ENCODE measurements at regions not wholly inside any gene's neighbourhood (a gene's known extent, or its start where the extent isn't known, plus 50 kb on each side); places are given as distances from the start of the nearest gene placed in this dataset.

DNA sequence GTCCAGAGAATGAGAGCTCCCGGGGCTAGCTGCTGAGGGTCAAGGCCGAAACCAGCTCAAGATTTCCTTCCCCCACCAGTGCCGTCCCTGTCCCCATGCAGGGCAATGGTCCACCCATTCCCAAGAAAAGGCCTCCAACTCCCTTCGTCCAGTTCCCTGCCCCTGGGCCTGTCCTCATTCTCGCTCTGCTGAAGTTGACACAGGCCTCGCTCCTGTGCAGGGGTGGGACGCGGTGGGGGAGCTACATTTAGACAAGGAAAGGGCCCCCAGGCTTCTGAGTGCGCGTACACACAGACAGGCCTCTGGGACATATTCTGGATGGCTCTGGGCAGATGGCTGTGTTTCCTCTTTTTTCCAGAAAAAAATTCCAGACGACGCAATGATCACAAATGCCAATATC is 188.3 kb downstream of the ETS2 start:
- Histone ChIP-seq H3K4me2 (ENCODE audit: insufficient read depth, low read length, poor library complexity, severe bottlenecking) (no peak overlapping the region), H3K27ac (replicated peaks; ENCODE audit: low read length) (no peak overlapping the region), H2BK120ac (ENCODE audit: low read depth, low read length) (no peak overlapping the region), H3K4me3 (ENCODE audit: low read length in 2 of 2) (no peak overlapping the region), H3K4me1 (ENCODE audit: control insufficient read depth in 2 of 2, insufficient read depth in 1 of 2, low read depth in 1 of 2, low read length in 2 of 2) (peaks cover 20 to 28% of the 10 kb centered on the region in 2 donors), H3K27me3 (ENCODE audit: control insufficient read depth in 3 of 3, insufficient read depth in 3 of 3, low read depth in 1 of 3, low read length in 3 of 3) (no peaks in the 10 kb centered on the region), H2BK5ac (ENCODE audit: low read length) (no peak overlapping the region), H3K23ac (ENCODE audit: low read depth, low read length, poor library complexity) (no peak overlapping the region), H4K8ac (ENCODE audit: low read depth, low read length) (peak overlapping the region; percentile 77), H3K79me1 (ENCODE audit: low read depth, low read length) (no peaks in the 10 kb centered on the region), H3K9ac (ENCODE audit: low read depth, low read length, poor library complexity) (no peak overlapping the region), H3K14ac (ENCODE audit: low read length) (no peak overlapping the region), H2BK12ac (ENCODE audit: low read length) (no peak overlapping the region), H2AK5ac (ENCODE audit: low read depth, low read length) (peak overlapping the region; percentile 47), H3K9me3 (replicated peaks in 1 of 2; ENCODE audit: control insufficient read depth in 2 of 2, insufficient read depth in 1 of 2, low read depth in 1 of 2, low read length in 2 of 2) (no peaks in the 10 kb centered on the region), H3K18ac (ENCODE audit: low read length) (peak overlapping the region; percentile 84), H2BK15ac (ENCODE audit: low read length) (peak overlapping the region; percentile 24), H3K4ac (ENCODE audit: low read length) (no peak overlapping the region), H3K36me3 (replicated peaks in 1 of 2; ENCODE audit: control insufficient read depth in 2 of 2, insufficient read depth in 2 of 2, low read length in 2 of 2) (no peaks in the 10 kb centered on the region), H4K91ac (ENCODE audit: low read depth, low read length, poor library complexity) (no peak overlapping the region), H2AFZ (ENCODE audit: low read length) (no peak overlapping the region)
- DNase-seq (ENCODE audit: low spot score): no peak
- WGBS, 2 donors (ENCODE audit: extremely low coverage in 2 of 2, insufficient read length in 2 of 2, insufficient replicate concordance in 1 of 2): no CpG with 5 or more reads among the region's 12 CpGs

DNA sequence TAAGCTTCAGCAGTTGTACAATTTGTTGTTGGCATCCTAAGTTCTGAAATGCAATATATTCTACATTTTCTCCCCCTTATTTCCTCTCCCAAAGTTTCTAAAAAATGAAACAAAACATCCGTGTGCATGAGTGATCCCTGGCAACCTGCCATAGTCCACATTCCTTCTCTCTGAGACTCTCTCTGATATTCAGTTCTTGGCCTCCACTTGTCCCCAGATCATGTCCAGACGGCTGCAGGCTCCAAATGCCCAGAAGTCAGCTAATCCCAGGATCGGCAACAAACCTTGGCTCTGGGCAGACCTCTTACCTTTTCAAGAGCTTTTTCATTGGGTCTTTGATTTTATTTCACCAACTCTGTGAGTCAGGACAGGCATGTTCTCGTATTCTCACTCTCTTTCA is 187.8 kb downstream of the ETS2 start:
- Histone ChIP-seq H4K8ac (ENCODE audit: low read depth, low read length) (no peak overlapping the region), H3K9me3 (replicated peaks in 1 of 2; ENCODE audit: control insufficient read depth in 2 of 2, insufficient read depth in 1 of 2, low read depth in 1 of 2, low read length in 2 of 2) (no peaks in the 10 kb centered on the region), H3K14ac (ENCODE audit: low read length) (no peak overlapping the region), H3K27me3 (ENCODE audit: control insufficient read depth in 3 of 3, insufficient read depth in 3 of 3, low read depth in 1 of 3, low read length in 3 of 3) (no peaks in the 10 kb centered on the region), H3K4me1 (ENCODE audit: control insufficient read depth in 2 of 2, insufficient read depth in 1 of 2, low read depth in 1 of 2, low read length in 2 of 2) (peaks cover 23 to 31% of the 10 kb centered on the region in 2 donors), H3K4me3 (ENCODE audit: low read length in 2 of 2) (no peak overlapping the region), H3K23ac (ENCODE audit: low read depth, low read length, poor library complexity) (no peak overlapping the region), H3K9ac (ENCODE audit: low read depth, low read length, poor library complexity) (no peak overlapping the region), H2AK5ac (ENCODE audit: low read depth, low read length) (peak overlapping the region; percentile 47), H2BK12ac (ENCODE audit: low read length) (no peak overlapping the region), H3K18ac (ENCODE audit: low read length) (no peak overlapping the region), H2AFZ (ENCODE audit: low read length) (no peak overlapping the region), H3K4ac (ENCODE audit: low read length) (no peak overlapping the region), H3K4me2 (ENCODE audit: insufficient read depth, low read length, poor library complexity, severe bottlenecking) (no peak overlapping the region), H2BK120ac (ENCODE audit: low read depth, low read length) (no peak overlapping the region), H4K91ac (ENCODE audit: low read depth, low read length, poor library complexity) (no peak overlapping the region), H3K36me3 (replicated peaks in 1 of 2; ENCODE audit: control insufficient read depth in 2 of 2, insufficient read depth in 2 of 2, low read length in 2 of 2) (no peaks in the 10 kb centered on the region), H2BK15ac (ENCODE audit: low read length) (peak overlapping the region; percentile 24), H2BK5ac (ENCODE audit: low read length) (no peak overlapping the region), H3K79me1 (ENCODE audit: low read depth, low read length) (no peaks in the 10 kb centered on the region), H3K27ac (replicated peaks; ENCODE audit: low read length) (no peak overlapping the region)
- WGBS, 2 donors (ENCODE audit: extremely low coverage in 2 of 2, insufficient read length in 2 of 2, insufficient replicate concordance in 1 of 2): no CpG with 5 or more reads among the region's 4 CpGs
- no peak for DNase-seq (ENCODE audit: low spot score)

DNA sequence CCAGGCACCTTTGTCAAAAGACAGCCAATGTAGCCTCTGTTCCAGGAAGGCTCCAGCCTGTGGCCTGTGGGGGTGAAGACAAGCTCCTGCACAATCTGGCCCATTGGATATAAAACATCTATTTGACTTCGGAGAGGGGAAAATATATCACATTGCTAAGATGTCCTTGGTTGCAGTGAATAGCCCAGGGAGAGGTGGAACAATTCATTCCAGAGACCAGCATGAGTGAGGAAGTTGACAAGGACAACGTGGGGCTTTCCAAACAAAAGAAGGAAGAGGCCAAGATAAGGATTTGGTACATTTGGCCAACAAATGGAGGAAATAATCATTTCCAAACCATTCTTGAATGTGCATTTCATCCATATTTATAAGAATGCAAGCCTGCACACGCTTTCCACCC is 187.0 kb downstream of the ETS2 start:
- Histone ChIP-seq H4K8ac (ENCODE audit: low read depth, low read length) (no peak overlapping the region), H2BK12ac (ENCODE audit: low read length) (no peak overlapping the region), H3K9me3 (replicated peaks in 1 of 2; ENCODE audit: control insufficient read depth in 2 of 2, insufficient read depth in 1 of 2, low read depth in 1 of 2, low read length in 2 of 2) (no peaks in the 10 kb centered on the region), H3K36me3 (replicated peaks in 1 of 2; ENCODE audit: control insufficient read depth in 2 of 2, insufficient read depth in 2 of 2, low read length in 2 of 2) (no peaks in the 10 kb centered on the region), H3K14ac (ENCODE audit: low read length) (no peak overlapping the region), H3K4me1 (ENCODE audit: control insufficient read depth in 2 of 2, insufficient read depth in 1 of 2, low read depth in 1 of 2, low read length in 2 of 2) (peaks cover 30 to 40% of the 10 kb centered on the region in 2 donors), H3K4me2 (ENCODE audit: insufficient read depth, low read length, poor library complexity, severe bottlenecking) (no peak overlapping the region), H3K27ac (replicated peaks; ENCODE audit: low read length) (no peak overlapping the region), H2BK5ac (ENCODE audit: low read length) (no peak overlapping the region), H3K27me3 (ENCODE audit: control insufficient read depth in 3 of 3, insufficient read depth in 3 of 3, low read depth in 1 of 3, low read length in 3 of 3) (no peaks in the 10 kb centered on the region), H2AK5ac (ENCODE audit: low read depth, low read length) (no peak overlapping the region), H2AFZ (ENCODE audit: low read length) (peak overlapping the region; percentile 57), H2BK15ac (ENCODE audit: low read length) (no peak overlapping the region), H3K18ac (ENCODE audit: low read length) (no peak overlapping the region), H3K79me1 (ENCODE audit: low read depth, low read length) (no peaks in the 10 kb centered on the region), H3K23ac (ENCODE audit: low read depth, low read length, poor library complexity) (no peak overlapping the region), H3K4me3 (ENCODE audit: low read length in 2 of 2) (no peak overlapping the region), H3K9ac (ENCODE audit: low read depth, low read length, poor library complexity) (no peak overlapping the region), H4K91ac (ENCODE audit: low read depth, low read length, poor library complexity) (no peak overlapping the region), H2BK120ac (ENCODE audit: low read depth, low read length) (no peak overlapping the region), H3K4ac (ENCODE audit: low read length) (no peak overlapping the region)
- WGBS, 2 donors (ENCODE audit: extremely low coverage in 2 of 2, insufficient read length in 2 of 2, insufficient replicate concordance in 1 of 2): no CpG with 5 or more reads among the region's 3 CpGs
- no peak for DNase-seq (ENCODE audit: low spot score)

DNA sequence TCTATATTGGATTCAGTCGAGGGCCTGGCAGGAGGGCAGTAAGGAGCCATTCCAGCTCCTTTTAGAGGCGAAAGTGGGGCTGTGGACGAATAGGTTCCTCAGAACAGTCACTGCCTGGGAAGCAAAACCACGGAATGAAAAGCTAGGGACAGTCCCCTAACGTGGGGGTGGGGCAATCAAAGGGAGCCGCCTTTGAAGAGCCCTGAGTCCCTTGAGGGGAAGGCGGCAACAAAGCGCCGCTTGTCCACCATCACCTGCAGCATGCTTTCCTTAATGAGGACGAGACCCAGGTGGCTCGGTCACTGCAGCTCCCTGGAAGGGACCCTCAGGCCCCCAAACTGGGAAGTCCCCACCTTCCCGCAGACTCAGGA is 184.7 kb downstream of the ETS2 start:
- Histone ChIP-seq H3K4me3 (ENCODE audit: low read length in 2 of 2) (no peak overlapping the region), H4K91ac (ENCODE audit: low read depth, low read length, poor library complexity) (no peak overlapping the region), H3K27ac (replicated peaks; ENCODE audit: low read length) (no peak overlapping the region), H3K79me1 (ENCODE audit: low read depth, low read length) (no peaks in the 10 kb centered on the region), H2BK15ac (ENCODE audit: low read length) (peak overlapping the region; percentile 53), H2BK12ac (ENCODE audit: low read length) (peak overlapping the region; percentile 30), H3K18ac (ENCODE audit: low read length) (peak overlapping the region; percentile 71), H2AK5ac (ENCODE audit: low read depth, low read length) (peak overlapping the region; percentile 48), H3K23ac (ENCODE audit: low read depth, low read length, poor library complexity) (no peak overlapping the region), H2BK5ac (ENCODE audit: low read length) (no peak overlapping the region), H3K4me2 (ENCODE audit: insufficient read depth, low read length, poor library complexity, severe bottlenecking) (no peak overlapping the region), H4K8ac (ENCODE audit: low read depth, low read length) (no peak overlapping the region), H2BK120ac (ENCODE audit: low read depth, low read length) (no peak overlapping the region), H3K9me3 (replicated peaks in 1 of 2; ENCODE audit: control insufficient read depth in 2 of 2, insufficient read depth in 1 of 2, low read depth in 1 of 2, low read length in 2 of 2) (no peaks in the 10 kb centered on the region), H3K9ac (ENCODE audit: low read depth, low read length, poor library complexity) (no peak overlapping the region), H3K4ac (ENCODE audit: low read length) (no peak overlapping the region), H3K14ac (ENCODE audit: low read length) (no peak overlapping the region), H3K4me1 (ENCODE audit: control insufficient read depth in 2 of 2, insufficient read depth in 1 of 2, low read depth in 1 of 2, low read length in 2 of 2) (peaks cover 31 to 47% of the 10 kb centered on the region in 2 donors), H3K36me3 (replicated peaks in 1 of 2; ENCODE audit: control insufficient read depth in 2 of 2, insufficient read depth in 2 of 2, low read length in 2 of 2) (no peaks in the 10 kb centered on the region), H3K27me3 (ENCODE audit: control insufficient read depth in 3 of 3, insufficient read depth in 3 of 3, low read depth in 1 of 3, low read length in 3 of 3) (no peaks in the 10 kb centered on the region), H2AFZ (ENCODE audit: low read length) (peak overlapping the region; percentile 69)
- no peak for DNase-seq (ENCODE audit: low spot score)
- WGBS, 2 donors (ENCODE audit: extremely low coverage in 2 of 2, insufficient read length in 2 of 2, insufficient replicate concordance in 1 of 2): no CpG with 5 or more reads among the region's 12 CpGs
